GM19467 (cell line): ENCODE measurements at regions not wholly inside any gene's neighbourhood (a gene's known extent, or its start where the extent isn't known, plus 50 kb on each side); places are given as distances from the start of the nearest gene placed in this dataset.

Experiments
- ATAC-seq: cut with Tn5 transposase; IDR thresholded peaks from one replicate; pipeline ENCODE4 v1.9.1; 2021; ENCODE audit warnings: mild to moderate bottlenecking, moderate library complexity; ENCODE audit not compliant: unreplicated experiment

DNA sequence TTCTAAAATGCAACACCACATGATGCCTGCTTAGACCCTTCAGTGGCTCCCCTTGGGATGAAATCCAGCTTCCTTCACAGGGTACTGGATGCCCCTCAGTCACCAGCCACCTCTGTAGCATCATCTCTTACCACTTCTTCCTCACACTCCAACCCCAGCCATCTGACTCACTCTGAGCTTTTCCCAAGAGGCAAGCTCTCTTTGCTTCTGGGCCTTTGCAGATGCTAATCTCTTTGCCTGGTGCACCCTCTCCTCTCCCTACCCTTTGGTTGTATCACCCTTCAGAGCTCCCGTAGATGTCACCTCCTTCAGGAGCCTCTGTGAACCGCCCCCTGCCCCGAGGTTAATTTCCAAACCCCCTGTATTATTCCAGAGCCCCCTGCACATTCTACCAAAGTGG is 164.8 kb upstream of the ZC3H12A start:
- ATAC-seq = no peak

- no peak for ATAC-seq
Measured at GRCh38 chr1:37310064-37310463, 164.3 kb upstream of the ZC3H12A start.

DNA sequence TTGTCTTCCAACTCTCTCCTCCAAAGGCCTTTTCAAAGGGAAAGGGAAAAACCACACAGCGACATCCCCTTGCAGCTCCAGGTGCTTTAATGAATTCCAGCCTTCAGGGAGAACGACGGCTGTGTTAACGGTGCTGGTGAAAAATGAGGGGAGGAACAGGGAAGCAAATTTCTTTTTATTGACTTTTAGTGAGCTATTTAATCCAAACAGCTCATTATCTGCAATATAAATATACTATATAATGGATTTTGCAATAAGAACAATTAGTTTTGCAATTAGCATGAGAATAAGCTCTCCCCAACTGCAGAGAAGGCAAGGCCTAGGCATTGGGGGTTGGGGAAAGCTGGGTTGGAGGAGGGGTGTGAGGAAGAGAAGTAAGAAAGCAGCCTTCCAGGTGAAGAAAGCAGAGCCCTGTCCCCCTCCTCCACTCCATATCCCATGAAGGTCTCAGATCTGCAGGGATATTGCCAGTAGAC is 159.0 kb upstream of the ZC3H12A start:
- no peak for ATAC-seq

- no peak for ATAC-seq
Measured at GRCh38 chr1:37317870-37318467, 156.4 kb upstream of the ZC3H12A start.

DNA sequence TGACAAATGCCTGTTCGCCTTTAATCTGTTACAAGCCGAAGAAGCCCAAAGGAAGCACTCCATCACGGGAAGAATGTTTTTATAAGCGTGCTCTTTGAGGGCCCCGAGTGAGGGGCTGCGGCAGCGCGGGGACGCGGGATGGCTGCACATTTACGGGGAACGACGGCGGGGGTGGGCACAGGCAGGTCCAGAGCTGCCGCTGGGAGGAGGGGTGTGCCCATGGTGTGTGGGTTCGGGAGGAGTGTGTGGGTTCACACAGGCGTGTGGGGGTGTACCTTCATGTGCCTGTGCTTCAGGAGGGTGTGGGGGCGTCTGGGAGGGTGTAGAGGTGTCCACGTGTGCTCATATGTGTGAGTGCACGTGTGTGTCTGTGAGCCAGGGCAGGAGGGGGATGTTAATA is 155.9 kb upstream of the ZC3H12A start:
- ATAC-seq = no peak

- ATAC-seq = no peak
Measured at GRCh38 chr1:37319284-37319683, 155.1 kb upstream of the ZC3H12A start.

DNA sequence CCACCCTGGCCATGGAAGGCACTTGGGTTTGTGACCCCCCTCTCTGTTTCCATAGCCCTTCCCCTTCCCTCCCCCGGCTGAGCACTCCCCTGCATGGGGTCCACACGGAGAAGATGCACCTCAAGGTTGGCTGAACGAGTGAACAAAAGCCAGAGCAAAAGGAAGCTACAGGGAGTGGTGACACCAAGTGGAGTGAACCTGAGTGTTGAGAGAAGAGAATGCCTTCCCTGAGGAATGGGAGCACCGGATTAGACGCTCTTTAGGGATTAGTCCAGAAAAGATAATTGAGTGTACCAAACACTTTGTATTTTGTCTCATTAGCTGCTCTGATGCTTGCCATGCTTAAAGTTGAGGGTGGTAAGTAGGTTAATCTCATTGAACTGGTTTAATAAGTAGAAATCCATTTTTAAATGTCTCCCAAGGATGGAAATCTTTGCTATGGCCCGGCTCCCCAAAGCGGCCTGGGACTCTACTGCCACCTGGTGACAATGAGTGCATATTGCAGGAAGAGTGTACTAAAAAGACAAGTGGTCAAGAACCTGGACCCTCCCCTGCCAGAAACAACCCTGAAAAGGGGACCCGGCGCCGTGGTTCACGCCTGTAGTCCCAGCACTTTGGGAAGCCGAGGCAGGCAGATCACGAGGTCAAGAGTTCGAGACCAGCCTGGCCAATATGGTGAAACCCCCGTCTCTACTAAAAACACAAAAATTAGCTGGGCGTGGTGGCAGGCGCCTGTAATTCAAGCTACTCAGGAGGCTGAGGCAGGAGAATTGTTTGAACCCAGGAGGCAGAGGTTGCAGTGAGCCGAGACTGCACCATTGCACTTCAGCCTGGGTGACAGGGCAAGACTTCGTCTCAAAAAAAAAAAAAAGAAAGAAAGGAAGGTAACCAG is 150.6 kb upstream of the ZC3H12A start:
- ATAC-seq = no peak

DNA sequence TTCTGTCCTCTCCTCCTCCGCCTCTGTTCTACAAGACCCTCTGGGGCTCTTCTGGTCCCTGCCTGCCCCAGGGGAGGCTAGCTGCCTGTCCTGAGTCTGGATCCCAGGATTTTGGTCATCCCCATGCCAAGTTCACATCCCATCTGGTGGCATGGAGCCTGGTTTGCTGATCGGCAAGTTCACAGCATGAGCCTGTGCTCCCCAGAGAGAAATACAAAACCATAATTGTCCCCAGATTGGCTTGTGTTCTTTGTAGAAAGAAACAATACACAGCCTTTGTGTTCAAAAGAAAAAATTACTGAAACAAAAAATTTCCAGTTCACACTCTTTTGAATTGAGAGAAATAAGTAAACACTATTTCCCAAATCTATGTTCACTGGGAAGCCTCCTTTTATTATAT is 149.4 kb upstream of the ZC3H12A start:
- ATAC-seq = no peak

DNA sequence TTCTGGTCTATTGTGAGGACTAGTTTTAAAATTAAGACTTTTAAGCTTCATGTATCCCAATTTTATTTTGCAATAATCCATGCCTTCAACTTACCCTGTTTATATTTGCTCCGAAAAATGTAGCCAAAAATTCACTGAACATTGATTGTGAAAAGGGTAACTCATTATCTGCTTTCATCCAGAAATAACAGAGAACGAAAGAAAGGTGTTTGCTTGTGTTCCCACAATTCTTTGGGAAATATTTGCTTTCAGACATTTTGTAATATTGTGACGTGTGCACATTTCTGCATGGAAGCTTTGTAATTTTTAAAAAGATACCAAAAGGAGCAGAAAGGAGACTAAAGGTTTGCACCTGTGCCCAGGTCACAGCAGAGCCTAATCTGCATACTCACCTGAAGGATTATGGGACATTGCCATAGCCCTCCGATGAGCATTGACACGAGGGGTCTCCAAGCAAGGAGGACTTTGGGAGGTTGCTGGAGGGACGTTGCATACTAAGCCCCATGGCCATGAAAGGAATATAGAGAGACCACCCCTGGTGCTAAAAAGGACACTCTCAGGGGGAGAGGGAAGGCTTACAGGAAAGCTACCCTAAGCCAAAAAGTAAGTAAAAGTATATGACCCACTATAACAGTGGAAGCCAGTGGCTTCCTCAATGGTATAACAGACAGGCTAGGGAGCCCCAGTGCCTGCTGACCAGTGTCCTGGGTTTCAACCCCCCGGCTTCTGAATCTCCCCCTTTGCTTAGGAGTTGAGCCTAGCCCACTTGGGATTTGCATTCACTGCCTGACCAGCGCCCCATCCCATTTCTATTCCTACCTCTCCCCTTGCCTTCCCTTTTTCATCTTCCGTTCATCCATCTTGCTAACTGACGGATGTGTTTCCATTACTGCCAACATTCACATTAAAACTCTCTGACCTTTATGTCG is 148.6 kb upstream of the ZC3H12A start:
- no peak for ATAC-seq

DNA sequence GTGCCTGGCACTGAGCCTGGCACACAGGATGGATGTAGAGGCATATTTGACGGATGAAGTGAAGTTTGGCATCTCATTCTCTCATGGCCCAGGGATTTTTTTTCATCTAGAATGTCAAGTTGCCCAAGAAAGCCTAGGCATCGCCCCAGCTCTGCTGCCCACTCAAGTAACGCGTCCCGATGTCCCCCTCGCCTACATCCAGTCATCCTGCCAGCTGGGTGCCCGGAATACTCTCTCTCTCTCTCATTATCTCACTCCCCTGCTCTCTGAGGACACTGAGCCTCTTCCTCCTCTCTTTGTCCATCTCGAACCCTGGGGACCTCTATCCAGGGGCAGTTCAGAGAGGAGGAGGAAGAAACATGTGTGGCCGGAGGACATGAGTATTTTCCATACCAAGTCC is 142.3 kb upstream of the ZC3H12A start:
- ATAC-seq = no peak

- no peak for ATAC-seq
Measured at GRCh38 chr1:37338658-37339057, 135.7 kb upstream of the ZC3H12A start.

DNA sequence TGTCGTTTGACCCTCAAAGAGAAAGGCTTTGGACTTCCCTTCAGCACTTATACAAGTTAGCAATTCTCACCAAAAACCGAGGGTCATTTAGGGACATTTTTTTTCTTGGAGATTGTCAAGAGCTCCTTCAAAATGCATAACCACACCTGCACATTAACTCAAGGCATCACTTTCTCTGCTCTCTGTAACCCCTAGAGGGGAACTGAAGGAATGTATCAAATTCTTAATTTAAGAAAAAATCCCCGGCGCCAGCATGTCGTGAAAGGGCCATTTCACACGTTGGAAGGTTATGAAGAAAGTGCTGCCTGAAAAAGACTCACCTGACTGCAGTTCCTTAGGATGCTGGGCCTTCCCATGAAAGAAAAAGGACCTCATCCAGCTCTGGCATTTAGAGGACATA is 131.6 kb upstream of the ZC3H12A start:
- ATAC-seq = no peak

GRCh38 chr1:37347104-37347649 is 127.2 kb upstream of the ZC3H12A start:
- no peak for ATAC-seq

DNA sequence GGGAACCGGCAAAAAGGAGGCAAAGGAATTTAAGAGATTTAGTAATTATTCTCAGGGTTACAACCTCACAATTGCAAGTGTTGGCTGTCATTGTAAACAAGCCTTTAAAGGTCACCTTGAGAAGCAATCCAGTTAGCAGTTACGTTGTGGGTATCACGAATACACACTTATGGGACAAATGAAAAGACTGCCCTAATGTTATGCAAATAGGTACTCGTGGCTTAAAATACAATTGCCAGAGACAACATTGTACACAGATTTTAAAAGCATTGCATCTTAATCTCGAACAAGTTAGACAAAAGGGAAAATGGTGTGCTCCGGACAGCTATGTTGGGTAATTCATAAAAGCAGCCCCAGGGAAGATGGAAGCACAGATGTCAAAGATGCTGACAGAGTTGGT is 120.5 kb upstream of the ZC3H12A start:
- ATAC-seq = no peak

DNA sequence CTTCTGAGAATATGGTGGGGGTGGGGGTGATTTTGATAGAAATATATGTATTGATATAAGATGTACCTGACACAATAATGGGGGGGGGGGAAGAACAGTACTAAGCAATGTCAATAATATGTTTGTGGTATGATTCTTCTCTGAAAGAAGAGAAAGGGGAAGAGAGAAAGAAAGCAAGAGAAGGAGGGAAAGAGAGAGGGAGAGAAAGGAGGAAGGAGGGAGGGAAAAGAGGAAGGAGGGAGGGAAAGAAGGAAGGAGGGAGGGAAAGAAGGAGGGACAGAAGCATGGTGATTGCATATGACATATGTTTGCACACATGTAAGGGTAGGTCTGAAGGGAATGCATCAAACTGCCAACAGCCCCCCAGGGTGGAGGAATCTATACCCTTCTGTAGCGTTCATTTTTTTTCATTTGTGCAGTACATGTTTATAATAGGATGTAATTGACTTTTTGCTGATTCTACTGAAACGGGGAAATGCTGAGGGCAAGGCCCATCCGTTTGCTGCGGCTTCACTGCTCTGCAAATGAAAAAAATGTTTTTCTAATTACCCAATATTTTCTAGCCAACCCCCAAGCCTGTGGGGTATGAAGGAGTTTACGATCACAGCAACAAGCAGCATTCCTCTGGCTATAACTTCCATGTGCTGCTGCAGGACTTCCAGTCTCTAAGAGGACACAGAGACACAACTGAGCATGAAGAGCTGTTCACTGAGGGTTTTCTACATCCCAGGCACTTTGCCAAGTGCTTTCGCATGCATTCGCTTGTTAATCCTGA is 119.3 kb upstream of the ZC3H12A start:
- no peak for ATAC-seq

DNA sequence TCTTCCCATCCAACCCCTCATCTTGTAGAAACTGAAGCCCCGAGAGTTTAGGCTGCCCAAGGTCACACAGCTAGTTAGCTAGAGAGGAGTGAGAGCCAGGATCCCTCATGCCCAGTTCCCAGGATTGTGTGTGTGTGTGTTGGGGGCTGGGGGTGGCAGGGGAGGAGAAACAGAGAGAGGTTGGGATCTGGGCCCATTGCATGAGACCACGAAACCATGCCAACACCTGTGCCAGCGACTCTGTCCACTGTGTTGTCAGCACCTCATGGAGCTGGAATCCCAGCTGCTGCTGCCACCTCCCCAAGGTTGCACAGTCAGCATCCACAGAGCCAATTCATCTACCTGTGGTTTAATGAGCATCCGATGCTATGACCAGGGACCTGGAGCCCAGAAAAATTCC is 115.4 kb upstream of the ZC3H12A start:
- ATAC-seq = no peak

GRCh38 chr1:37360011-37360410 is 114.4 kb upstream of the ZC3H12A start:
- ATAC-seq = no peak

DNA sequence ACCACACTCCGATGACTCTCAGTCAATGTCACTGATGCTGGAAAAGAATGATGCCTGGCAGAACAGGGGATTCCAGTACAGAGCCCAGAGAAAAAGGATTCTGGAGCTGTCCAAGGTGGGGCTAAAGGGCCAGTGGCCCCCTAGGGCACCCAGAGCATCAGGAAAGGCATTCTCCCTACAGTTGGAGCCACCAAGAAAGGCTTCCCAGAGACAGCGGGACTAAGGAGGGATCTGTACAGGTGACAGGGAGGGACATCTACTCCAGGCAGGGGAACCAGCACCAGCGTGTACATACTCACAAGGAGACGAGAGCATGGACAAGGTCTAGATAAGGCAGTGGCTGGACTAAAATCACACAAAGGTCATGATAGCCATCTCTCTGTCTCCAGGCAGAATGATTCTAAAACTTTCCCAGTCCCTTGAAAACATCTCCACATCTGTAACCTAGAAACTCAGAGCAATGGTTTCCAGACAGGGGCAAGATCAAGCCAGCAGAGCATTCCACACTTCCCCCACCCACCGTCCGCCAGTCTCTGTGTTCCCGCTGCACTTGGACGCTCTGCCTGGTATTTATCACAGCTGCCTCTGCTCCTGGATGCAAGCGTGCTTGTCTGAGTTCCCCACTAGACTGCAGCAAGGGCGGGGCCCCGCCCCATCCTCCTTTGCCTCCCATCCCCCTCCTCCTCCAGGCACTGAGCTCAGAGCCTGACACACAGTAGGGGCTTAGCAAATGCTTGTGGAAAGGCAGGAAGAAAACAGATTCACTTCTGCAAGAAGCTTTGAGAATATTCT is 111.6 kb upstream of the ZC3H12A start:
- ATAC-seq = no peak

GRCh38 chr1:37363535-37363934 is 110.8 kb upstream of the ZC3H12A start:
- ATAC-seq = no peak
